ENCODE measurements at regions not wholly inside any gene's neighbourhood (a gene's known extent, or its start where the extent isn't known, plus 50 kb on each side); places are given as distances from the start of the nearest gene placed in this dataset.

DNA sequence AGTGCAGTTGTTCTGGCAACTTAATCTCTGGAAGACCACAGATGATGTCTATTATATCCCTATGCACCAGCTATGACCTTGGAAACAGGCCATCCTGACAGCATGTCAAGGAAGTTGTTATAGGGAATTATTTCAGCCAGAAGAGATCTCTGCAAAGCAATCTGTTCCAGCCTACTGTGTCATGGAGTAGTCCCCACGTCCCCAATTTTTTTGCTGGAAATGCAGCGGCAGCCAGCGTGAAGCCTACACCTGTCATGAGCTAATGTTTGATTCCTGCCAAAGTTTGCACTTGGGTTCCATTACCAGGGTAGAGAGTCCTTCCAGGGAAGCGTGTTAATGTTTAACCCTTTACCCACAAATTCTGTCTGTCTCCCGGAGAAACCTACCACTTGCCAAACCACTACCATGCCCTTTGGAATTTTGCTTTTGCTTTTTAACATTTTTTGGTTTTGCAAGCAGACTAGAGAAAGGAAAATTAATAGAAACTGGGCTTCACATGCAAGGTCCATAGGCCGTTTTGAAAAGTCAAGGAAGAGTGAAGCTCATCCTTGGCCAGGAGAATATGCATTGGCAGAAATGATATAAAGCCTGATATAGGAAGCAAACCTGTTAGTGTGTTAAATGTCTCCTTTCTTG lies 174.9 kb upstream of the SPRY4 start:
- Histone ChIP-seq H3K27me3 (ENCODE audit: control insufficient read depth in 2 of 2, insufficient read depth in 2 of 2, low read length in 2 of 2) (peaks cover 0 to 9% of the 10 kb centered on the region in 2 experiments; a peak in 3 of 5 replicates), H3K27ac (ENCODE audit: extremely low read depth, low read depth, low read length) (no peak overlapping the region), H2AFZ (ENCODE audit: low read depth, low read length) (no peak overlapping the region), H3K4me1 (replicated peaks in 1 of 2; ENCODE audit: control insufficient read depth in 2 of 2, insufficient read depth in 2 of 2, low read length in 2 of 2) (no peaks in the 10 kb centered on the region), H3K4me3 (no peak overlapping the region), H3K9me1 (ENCODE audit: control insufficient read depth, insufficient read depth, low read length) (no peaks in the 10 kb centered on the region), H3K9ac (ENCODE audit: insufficient read depth in 1 of 2, low read depth in 2 of 2, low read length in 2 of 2) (no peak overlapping the region), H3K79me2 (ENCODE audit: control insufficient read depth, insufficient read depth, low read length) (no peaks in the 10 kb centered on the region), H3K36me3 (ENCODE audit: control insufficient read depth, insufficient read depth, low read length) (no peaks in the 10 kb centered on the region), H3K4me2 (ENCODE audit: insufficient read depth, low read length) (no peak overlapping the region), H3K9me3 (replicated peaks; ENCODE audit: control insufficient read depth, insufficient read depth, low read depth, low read length) (no peaks in the 10 kb centered on the region), H4K20me1 (replicated peaks; ENCODE audit: control insufficient read depth, insufficient read depth, low read length) (no peaks in the 10 kb centered on the region)
- intact Hi-C loops (cut with micrococcal nuclease), result no loop called here
- FAIRE-seq (no peak), DNase-seq (ENCODE audit: extremely low read depth in 1 of 4, low spot score in 3 of 4) (no peak), ATAC-seq (no peak)
- POLR2A ChIA-PET, result interaction anchor here (1.0 kb wide), 1 partner anchor 190 kb away, joined by 4 read pairs; no protein-coding TSS in a partner anchor
- WGBS (ENCODE audit: insufficient coverage, low coverage, missing lambda C conversion rate), result 4% methylated on average over 6 of the region's 6 CpGs
- TF ChIP-seq RBFOX2 (IDR thresholded peaks at IDR 0.05; ENCODE audit: low read depth, low read length) (no peak), SP2 (IDR thresholded peaks at IDR 0.05; ENCODE audit: extremely low read depth, low read depth, low read length, poor library complexity, severe bottlenecking) (no peak), CAMTA2 (CRISPR knock-in tag; conservative IDR thresholded peaks at IDR 0.05) (no peak), KDM1A (IDR thresholded peaks at IDR 0.05) (no peak), ZNF217 (CRISPR knock-in tag; IDR thresholded peaks at IDR 0.05) (no peak), LCOR (CRISPR knock-in tag; IDR thresholded peaks at IDR 0.05) (no peak)
- TF ChIP-seq, protein P1, sequence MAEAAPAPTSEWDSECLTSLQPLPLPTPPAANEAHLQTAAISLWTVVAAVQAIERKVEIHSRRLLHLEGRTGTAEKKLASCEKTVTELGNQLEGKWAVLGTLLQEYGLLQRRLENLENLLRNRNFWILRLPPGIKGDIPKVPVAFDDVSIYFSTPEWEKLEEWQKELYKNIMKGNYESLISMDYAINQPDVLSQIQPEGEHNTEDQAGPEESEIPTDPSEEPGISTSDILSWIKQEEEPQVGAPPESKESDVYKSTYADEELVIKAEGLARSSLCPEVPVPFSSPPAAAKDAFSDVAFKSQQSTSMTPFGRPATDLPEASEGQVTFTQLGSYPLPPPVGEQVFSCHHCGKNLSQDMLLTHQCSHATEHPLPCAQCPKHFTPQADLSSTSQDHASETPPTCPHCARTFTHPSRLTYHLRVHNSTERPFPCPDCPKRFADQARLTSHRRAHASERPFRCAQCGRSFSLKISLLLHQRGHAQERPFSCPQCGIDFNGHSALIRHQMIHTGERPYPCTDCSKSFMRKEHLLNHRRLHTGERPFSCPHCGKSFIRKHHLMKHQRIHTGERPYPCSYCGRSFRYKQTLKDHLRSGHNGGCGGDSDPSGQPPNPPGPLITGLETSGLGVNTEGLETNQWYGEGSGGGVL (CRISPR knock-in tag; IDR thresholded peaks at IDR 0.05), result no peak
- TF ChIP-seq, protein P2, sequence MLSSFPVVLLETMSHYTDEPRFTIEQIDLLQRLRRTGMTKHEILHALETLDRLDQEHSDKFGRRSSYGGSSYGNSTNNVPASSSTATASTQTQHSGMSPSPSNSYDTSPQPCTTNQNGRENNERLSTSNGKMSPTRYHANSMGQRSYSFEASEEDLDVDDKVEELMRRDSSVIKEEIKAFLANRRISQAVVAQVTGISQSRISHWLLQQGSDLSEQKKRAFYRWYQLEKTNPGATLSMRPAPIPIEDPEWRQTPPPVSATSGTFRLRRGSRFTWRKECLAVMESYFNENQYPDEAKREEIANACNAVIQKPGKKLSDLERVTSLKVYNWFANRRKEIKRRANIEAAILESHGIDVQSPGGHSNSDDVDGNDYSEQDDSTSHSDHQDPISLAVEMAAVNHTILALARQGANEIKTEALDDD (IDR thresholded peaks at IDR 0.05), result no peak
- CTCF ChIA-PET (ENCODE audit: low intra/inter-chr PET ratio), result no interaction called here
- no TSS peak for BruUV-seq (replicated peaks)
- in situ Hi-C loops (cut with MboI), result no loop called here

Data from K562 (cell line).